COR-L47 (cell line): ENCODE measurements at regions not wholly inside any gene's neighbourhood (a gene's known extent, or its start where the extent isn't known, plus 50 kb on each side); places are given as distances from the start of the nearest gene placed in this dataset.

Experiments used
- DNase-seq: peaks from one replicate; lab custom pipeline; 2025; lab: John Stamatoyannopoulos, UW

DNA sequence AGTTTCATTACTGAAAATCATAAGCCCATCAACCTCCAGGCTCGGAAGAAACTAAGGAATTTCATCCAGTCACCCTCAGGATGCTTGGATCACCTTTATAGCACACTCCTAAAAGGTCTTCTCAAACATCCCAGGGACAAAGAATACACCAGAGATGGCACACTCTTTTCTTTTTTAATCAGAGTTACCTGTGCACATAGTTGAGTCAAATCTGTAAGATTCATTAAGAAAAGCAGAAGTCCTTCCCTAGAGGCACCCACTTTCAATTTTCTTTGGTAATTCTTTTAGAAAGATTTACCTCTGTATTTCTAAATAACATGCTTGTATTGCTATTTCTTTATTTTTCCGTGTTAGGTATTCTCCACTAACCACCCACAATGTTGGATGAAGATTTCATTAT lies 50.6 kb upstream of the IL6 start:
- no peak for DNase-seq

DNA sequence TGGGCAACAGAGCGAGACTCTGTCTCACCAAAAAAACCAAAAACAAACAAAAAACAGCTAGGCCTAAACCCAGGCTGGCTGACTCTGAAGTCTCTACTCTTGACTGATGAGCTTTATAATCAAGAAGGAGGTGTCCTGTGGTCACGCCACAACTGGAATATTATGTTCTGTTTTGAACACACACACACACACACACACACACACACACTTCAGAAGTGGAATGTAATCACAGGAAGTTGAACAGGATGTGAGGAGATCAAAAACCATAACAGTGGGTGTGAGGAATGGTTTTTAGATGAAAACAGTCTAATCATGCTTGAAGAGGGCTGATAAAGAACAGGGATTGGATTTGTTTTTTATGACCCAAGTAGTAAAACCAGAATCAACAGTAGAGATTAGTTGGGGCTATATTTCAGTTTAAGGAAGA lies 51.1 kb upstream of the IL6 start:
- DNase-seq, result no peak

DNA sequence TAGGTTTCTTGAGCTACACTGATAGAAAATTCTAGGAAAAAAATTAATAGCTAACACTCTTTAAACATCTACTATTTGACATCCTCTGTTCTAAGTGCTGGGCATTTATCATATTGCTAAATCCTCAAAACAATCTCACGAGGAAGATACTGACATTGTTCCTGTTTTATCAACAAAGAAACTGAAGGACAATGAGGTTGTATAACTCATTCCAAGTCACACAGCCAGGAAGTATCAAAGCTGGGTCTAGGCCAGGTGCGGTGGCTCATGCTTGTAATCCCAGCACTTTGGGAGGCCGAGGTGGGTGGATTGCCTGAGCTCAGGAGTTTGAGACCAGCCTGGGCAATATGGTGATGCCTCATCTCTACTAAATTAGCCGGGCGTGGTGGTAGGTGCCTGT lies 51.6 kb upstream of the IL6 start:
- no peak for DNase-seq

DNA sequence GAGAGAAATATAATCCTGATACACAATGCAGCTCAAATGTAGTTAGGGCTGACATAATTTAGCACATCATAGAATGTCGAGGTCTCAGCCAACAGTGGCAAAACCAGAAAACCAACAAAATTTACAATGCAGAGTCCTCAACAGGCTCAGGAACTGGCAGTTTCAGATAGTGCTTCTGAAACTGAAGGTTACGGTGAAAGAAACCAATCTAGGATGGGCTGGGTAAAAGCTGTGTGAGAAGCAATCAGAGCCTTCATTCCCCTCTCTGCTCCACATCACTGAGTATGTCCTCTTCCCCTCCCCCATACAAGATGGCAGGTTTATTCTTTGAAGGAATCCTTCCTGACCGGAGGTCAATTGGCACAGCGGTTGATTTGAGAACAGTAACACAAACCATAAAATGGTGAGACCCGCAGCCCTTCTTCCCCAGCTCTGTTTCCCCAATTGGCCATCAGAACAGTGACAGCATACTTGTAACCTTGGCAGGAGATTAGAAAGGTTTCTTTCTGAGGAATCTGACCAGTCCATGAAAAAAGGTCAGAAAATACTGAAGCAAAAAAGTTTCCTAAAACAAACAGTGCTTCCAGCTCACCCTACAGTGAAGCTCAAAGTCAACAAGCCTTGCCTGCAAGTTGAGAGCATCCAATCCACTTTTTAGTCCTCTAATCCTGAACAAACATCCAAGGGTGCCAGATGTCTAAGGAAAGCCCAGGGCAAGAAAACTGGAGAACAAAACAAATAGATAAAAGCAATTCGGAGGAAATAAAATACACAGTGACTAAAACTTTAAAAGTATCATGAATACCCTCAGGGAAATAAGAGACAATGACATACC lies 53.9 kb upstream of the IL6 start:
- no peak for DNase-seq

DNA sequence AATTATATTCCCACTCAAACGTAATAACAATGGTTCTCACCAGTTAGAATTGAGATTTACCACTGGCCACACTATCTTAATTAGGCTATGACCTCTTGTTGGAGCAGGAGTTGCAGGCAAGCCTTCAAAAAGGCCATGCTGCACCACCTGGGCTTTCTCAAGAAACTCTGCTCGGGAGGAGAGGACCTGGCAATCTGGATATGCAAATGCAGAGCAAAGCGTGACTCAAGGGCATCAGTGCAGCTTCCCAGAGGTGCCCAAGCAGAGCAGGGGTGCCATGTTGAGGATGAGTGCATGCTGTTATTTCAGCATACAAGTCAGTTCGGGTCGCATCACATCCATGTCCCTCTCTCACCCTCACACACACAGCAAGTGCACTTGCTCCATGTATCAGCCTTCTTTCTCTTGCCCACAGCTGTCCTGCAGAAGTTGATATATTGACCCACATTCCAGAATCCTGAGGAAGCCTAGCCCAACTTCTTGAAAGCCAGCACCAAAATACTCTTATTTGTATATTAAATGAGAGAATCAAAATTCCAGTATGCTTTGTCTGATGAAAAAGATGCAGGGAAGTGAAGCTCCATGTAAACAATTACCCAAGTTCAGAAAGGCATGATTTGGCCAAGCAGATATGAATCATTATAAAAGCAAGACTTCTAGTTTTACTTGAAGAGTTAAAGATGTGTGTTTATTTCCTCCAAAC lies 55.7 kb upstream of the IL6 start:
- DNase-seq, result no peak

DNA sequence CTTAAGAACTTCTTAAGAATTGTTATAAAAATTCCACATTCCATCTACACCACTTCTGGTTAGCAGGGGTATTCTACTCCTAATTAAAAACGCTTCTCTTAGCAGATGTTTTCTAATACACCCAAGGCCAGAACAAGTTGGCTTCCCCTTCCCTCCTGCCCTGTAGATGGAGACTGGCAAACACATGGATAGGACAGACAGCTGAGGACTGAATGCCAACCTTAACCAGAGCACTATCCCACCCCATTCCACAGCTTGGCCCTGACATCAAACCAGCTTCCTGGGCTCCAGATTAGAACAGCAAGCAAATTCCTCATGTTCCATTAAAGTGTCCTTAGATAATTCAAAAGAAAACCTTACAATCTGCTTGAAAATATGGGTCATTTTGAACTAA lies 56.6 kb upstream of the IL6 start:
- no peak for DNase-seq

DNA sequence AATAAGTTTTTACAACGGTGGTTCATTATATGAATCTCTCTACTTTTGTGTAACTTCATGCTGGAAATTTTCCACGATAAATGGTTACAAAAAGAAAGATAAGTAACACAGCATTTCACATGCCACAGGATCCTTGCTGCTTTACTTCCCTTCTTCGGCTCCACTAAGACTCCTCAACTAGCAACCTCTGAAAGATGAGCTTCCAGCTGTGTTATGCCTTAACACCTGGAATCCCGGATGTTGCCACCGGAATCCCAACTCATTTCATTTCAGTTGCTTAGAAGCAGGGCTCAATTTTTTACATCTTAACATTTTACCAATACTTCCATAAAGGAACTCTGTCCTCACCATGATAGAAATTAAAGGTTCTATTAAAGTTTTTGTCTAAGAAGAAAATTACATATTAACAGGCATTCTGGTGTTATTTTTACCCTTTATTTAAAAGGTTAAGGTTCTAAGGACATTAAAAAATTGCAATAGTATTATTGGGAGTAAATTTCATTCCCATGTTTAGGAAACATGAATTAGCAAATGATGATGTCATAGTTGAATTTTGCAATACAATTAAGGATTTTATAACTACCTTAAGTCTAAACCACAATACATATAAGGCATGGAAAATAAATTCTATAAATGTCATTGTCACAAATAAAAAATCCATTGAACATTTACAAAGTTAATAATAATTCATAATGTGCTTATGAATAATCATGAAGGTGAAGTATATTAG lies 57.1 kb upstream of the IL6 start:
- no peak for DNase-seq

DNA sequence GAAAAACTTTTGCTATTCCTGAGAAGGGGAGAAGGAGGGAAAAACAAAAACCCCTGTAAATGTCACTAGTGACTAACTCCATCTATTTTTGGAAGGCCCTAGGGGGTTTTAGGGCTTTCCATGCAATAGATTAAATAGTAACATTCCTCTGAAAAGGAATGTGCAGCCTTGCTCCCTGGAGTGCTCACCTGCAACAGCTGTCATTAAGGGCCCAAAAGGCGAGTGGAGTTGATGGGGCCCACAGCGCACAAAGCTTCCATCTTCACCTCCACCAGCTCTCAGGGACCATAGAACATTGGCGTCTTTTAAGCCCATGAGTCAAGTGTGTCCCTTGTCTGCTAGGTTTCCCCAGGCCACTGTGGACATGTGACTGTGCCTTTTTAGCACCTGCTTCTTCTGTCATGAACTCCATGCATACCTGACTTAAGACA lies 58.0 kb upstream of the IL6 start:
- no peak for DNase-seq

DNA sequence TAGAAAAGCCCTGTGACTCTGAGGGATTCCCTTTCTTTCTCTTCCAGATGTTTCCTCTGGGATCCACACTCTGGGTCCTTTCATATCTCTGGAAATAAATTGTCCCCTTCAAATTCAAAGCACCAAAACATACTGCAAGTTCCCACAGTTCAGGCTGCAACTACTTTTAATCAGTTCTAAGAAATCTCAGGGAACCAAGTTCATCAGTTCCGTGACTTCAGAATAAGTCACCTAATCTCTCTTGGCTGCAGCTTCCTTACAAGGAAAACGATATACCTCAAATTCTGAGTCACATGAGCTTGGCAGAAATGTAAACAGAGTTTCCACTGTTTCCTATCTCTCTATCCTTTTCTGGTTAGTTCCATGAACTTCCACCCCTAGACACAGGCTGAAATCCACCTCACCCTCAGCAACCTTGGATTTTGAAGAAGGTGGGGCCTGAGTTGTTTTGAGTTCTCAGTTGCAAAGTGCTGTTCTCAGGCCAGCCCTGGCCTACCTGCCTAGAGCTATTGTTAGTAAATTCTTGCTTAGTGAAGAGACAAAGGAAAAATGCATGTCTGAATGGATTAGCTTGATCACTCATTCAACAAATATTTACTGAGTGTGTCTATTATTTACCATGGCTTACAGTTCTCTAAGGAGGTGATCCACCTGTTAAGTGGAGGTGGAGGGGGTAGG lies 59.3 kb upstream of the IL6 start:
- DNase-seq, result peak; percentile 17

DNA sequence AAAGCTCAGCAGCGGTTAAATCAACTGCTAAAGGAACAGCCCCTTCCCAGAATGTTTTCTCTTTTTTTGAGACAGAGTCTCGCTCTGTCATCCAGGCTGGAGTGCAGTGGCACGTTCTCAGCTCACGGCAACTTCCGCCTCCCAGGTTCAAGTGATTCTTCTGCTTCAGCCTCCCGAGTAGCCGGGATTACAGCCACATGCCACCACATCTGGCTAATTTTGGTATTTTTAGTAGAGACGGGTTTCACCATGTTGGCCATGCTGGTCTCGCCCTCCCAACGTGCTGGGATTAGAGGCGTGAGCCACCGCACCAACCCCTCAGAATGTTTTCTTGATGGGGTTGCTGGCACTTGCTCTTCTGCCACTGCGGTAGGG lies 59.8 kb upstream of the IL6 start:
- DNase-seq, result no peak

DNA sequence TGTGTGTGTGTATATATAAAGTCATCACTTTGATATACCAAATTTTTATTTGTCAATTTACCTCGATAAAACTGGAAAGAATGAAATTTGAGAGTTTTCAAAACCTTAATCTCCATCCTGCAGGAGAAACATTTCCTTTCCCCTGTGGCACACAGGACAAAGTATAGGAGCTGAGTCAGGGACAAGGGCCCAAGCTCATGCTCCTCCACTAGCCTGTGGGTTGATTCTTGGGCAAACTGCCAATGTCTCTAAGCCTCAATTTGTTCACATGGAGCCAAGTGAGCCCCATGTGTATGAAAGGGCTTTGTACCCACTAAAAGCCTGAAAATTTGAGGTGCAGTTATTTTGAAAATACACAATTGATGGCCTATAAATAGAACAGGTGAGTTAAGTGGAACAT lies 60.3 kb upstream of the IL6 start:
- peak; percentile 31 for DNase-seq

DNA sequence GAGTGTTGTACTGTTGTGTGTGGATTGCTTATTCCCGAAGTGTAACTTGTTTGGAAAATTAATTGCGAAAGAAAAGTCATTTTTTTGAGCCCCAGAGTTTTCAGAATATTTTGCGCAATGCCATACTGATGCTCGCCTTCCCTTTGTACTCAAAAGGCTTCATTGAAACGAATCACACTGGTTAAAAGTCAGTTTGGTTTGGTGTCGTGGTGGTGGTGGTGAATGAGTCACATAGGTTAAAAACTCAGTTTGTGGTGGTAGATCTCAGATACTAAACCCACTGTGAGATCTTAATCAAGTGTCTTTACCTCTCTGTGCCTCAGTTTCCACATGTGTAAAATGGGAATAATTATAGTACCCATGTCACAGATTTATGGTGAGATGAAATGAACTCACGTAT lies 61.1 kb upstream of the IL6 start:
- DNase-seq, result no peak

DNA sequence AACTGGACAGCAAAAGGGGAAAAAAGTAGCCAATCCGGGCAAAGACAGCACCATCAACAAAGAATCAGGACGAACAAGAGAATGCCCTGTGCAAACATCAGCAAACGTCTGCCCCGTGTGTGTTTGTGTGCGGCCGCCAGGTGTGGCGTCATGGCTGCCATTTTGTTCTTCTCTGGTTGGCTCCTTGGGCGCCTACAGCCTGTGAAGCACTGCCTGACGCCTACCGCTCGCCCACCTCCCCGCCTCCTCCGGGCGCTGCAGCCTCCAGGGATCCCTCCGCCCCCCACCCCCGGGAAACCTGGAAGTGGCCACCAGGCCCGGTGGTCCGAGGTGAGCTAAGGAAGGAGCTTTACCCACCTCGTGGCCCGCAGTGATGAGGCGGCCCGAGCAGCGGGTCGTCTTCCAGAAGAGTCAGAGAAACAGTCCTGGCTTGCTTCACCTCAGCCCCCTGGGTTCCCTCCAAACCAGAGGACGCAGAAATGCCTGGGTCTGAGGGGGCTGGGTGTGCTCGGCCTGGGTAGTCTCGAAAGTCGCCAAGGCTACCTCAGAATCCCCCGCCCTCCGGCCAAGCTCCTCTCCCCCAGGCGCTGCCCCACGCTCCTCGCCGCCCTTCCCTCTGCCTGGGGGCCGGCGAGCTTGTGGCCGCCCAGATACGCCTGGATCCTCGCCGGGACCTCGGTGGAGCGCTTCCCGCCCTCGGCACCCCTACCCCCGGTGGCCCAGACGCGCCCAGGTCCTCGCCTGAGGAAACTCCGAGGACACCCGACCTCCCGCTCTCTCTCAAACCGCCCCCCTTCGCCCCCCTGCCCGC lies 61.8 kb upstream of the IL6 start:
- no peak for DNase-seq

DNA sequence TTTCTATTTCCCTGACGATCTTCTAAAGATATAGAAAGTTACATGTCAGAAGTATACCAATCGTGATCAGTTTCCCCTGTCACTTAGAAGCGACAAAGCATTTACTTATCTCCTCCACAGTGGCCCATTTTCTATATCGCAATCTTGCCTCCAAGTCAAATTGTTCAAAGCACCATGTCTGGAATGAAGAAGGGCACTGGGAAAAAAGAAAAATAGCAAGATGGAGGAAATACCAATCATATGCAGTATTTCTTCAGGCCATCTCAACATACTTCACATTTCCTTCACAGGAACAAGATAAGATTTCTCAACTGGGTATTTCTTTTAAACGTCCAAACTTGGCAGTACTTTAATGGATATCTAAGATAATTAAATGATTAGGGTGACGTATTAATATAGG lies 63.3 kb upstream of the IL6 start:
- DNase-seq, result no peak

DNA sequence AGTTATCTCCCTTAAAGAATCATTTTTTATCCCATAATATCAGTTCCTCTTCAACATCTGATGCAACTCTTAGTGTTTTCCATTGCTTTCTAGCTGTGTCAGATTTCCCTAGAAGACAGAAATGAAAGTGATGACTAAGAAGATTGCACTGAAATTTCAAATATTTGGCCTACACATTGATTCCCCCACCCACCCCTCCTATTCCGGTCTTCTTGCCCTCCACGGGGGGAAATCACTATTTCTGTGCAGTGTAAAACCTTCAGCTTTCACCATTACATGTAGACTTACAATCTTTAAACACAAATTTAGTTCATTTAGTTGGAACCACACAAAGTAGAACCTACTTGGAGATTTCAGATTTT lies 63.7 kb upstream of the IL6 start:
- no peak for DNase-seq

DNA sequence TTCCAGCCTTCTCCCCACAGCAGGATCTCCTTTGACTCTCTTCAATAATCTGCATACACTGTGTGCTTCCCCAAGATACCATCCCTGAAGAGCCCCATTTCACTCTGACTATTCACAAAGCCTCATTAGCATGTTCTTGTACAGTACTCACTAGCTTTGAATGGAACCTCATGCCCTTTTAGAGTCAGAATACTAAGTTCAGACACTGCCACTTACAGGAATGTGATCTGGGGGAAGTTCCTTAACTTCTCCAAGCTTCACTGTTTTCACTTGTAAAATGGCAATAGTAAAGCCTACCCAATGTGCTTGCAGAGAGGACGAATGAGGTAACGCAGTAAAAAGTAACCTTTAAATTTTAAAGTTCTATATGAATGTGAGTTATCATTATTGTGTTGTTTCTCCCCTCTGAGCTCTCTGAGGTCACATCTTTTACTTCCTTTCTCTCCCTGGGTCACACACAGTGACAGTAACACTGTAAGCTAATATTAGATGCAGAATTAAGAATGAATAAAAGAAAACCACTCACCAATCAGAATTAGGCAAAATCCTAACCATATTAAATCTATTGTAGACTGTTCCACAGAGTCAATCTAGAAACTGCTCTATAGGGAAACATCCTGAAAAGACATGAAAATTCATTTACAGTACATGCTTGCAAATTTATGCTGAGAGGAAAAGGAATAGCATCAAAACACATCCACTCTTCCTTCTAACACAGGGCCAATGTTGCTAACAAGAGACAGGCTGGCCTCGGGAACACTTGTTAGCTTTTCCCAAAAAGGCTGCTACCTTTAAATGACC lies 64.2 kb upstream of the IL6 start:
- DNase-seq, result no peak

DNA sequence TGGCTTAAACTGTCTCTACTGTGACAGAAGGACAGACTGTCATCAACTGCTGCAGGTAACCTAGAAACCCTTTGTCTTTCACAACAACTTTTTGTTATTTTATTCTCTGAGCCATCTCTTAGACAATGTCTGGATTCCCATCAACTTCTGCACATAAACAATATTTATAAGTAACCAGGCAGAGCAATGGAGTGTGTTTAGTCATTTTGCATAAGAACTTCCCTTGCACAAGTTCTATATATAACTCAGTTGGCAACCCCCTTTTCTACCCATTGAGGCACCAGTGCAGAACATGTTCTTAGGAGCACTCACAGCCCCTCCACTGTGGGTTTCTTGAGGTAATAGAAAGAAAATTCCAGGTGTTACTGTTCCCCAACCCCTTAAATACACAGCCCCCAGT lies 65.0 kb upstream of the IL6 start:
- no peak for DNase-seq

DNA sequence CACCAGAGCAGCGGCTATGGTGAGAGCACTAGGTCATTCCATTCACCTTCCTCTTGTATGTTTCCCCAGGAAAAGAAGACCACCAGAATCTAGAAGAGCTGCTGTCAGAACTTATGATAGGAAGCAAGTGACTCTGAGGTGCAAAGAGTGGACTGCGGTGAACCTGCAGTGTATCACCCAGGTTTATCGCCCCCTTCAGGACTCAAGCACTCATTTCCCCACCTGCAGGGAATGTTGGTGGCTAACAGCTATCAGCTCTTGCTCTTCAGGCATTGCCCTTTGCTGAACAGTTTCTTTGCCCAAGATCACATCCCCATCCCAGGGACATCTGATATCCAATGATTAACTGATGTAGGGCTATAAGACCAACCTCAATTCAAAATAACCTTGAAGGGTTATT lies 66.3 kb upstream of the IL6 start:
- DNase-seq, result no peak

DNA sequence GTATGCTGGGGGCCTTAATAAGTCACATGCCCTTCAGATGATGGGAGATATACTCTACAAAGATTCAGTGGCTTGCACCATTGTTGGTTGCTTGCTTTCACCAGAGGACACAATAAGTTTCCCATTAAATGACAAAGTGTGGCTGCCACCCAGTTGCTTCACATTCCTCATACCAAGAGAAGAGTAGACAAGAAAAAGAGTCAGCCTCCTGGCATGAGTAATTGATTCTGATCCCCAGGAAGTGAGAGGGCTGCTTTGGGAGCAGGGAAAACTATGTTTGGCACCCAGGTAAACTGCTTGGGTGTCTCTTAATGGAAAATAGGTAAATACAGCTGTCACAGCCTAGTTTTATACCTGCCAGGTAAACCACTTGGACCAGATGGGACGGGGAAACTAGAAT lies 66.7 kb upstream of the IL6 start:
- no peak for DNase-seq

DNA sequence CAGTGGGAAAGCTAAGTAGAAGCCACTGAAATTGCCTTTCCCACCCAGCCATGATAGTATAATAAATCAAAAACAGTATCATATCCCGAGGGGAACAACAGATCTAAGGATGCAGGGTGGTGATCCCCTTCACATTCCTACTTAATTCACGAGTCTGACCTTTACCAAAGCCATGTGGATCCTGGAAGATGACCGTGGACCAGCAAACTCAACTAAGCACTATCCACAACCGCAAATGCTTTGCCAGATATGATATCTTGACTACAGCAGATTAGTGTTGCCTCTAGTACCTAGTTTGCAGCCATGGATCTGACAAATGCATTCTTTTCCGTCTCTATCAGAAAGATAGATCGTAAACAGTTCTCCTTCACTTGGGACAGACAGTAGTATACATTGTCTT lies 67.3 kb upstream of the IL6 start:
- DNase-seq, result no peak

DNA sequence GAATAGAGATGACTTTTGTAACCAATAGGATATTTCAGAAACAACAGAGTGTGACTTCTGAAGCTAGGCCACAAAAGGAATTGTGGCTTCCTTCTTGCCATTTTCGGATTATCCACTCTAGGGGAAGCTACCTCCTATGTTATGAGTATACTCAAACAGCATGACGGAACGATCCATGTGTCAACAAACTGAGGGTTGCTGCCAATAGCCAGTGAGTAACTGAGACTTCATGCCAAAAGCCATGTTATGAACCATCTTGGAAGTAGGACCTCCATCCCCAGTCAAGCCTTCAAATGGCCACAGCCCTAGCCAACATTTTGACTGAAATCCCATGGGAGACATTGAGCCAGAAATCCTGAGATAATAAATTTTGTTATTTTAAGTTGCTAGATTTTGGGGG lies 69.0 kb upstream of the IL6 start:
- DNase-seq, result no peak
